GM19351 (cell line): ENCODE measurements at regions not wholly inside any gene's neighbourhood (a gene's known extent, or its start where the extent isn't known, plus 50 kb on each side); places are given as distances from the start of the nearest gene placed in this dataset.
"Not testable (repeated sequence)": the region's sequence is repeated elsewhere in the genome, so short reads cannot be mapped to it uniquely, and the experiment has no call there.

Experiments
- ATAC-seq: cut with Tn5 transposase; IDR thresholded peaks from one replicate; pipeline ENCODE4 v1.9.1; 2021; ENCODE audit warnings: mild to moderate bottlenecking, moderate library complexity; ENCODE audit not compliant: unreplicated experiment

DNA sequence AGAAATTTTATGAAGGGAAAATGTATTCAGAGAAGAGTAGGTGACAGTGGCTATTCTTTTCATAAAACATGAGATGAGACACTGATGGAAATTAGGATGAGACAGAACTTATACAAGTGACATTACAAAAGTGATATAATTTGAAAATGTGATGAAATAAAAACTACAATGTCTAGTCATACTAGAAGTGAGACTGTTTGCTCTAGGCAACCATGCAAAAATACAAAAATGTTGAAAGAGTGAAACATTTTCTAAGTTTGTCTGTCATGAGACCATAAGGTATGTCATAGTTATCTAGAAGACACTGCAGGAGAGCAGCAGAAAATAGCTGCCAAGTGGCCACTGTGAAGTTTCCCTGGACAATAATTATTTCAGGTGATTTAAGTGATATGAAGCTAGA is 459.5 kb downstream of the DIPK2A start:
- peak; percentile 63 for ATAC-seq

DNA sequence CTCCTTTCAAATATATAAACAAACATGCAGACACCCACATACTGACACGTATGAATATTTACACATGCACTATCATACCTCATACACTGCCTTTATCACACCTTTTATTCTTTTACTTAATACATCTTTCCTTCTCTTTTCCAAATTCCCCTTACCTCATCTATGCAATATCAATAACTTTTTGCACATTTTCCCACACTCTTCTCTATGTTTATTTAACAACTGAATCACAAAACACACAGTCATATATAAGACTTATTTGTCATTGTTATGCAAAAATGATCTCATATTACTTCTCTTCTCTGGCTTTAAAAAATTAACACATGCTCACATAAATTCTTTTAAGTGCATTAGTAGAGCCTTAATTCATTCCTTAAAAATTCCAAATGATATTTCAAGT is 461.4 kb downstream of the DIPK2A start:
- ATAC-seq = no peak

DNA sequence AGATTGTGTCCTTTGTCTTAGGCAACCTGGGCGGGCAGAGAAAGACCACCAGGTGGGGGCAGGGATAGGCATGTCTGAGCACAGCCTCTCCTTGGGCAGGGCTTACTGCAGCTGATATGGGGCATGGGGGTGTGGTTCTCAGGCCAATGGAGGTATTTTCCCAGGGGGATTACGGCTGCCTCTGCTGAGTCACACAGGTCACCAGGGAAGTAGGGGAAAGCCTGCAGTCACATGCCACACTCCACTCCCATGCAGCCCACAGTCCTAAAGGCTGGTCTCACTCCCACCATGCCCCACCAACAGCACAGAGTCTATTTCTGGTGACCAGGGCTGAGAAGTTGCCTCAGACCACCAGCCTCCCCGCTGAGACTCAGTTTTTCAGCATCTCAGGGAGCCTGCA is 466.4 kb downstream of the DIPK2A start:
- peak; percentile 51 for ATAC-seq

DNA sequence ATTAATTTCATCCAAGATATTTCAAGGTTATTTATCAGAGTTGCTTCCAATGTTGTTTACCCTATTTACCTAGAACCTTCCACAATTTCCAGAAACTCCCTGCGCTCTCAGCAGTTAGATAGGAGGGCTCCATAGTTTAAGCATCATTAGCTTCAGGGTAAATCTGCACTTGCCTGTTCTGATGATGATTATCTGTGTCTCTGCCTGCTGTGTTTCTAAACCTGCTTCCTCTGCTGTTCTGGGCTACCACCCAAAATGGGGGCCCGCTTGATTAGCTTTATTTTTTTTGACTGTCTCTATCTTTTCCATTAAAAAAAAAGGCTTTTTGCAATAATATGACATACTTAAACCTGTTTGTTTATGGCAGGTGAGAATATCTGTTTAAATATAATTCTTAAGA is 472.4 kb downstream of the DIPK2A start:
- no peak for ATAC-seq

DNA sequence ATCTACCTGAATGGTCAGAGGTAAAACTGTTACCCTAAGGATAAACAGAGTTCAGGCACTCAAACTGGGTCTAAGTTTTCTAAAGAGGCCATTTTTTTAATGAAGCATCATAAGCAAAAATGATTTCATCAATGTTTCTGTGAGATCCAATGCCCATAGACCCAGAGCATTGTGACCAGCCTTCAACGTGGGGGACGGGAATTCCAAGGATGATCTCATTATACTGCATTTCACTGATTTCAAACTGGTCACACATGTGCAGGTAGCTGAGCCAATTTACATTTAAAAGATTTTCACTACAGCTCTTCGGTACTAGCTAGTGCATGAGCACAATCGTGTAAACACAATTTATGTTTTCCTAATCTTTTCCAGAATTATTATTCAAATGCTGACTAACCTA is 472.9 kb downstream of the DIPK2A start:
- no peak for ATAC-seq

DNA sequence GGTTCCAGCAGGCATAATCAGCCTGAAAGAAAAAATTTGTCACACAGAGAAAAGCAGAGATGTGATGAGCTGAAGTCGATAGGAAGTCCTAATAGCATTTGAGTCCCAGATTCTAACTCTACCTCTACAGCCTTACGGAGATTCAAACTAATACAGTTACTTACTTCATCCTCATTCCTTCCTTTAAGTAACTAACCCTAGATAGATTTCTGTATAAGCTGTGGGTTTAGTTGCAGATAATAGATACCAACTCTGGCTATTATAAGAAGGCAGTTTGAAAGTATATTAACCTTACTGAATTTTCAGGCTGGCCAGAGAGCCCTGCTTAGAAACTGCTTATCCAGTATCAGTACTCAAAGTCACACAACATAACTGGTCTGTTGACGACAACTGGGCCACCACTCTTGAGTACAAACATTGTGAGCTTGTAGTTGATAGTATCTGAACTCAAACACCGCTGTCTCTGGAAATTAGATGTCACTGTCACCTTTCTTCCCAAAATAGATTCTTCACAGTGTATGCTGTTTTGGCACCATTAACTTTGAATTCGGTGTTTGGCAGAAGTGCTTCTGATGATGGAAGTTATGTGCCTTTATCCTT is 484.3 kb downstream of the DIPK2A start:
- no peak for ATAC-seq

DNA sequence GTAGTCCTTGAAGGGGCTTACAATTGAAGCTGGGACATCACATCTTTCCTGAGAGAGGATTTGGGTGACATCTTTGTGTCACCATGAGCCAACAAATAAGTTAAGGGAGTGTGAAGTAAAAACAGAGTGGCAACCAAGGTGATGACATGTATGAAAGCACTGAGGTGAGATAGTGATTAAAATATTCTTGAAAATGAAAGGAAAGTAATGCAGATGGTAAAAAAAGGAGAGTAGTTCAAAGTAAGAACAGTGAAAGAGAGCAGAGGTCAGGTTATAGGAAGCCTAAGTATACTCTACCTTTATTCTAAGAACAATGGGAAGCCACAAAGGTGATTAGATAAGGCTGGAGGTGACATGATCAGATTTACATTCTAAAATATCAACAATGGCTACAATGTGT is 486.1 kb downstream of the DIPK2A start:
- peak; percentile 38 for ATAC-seq

DNA sequence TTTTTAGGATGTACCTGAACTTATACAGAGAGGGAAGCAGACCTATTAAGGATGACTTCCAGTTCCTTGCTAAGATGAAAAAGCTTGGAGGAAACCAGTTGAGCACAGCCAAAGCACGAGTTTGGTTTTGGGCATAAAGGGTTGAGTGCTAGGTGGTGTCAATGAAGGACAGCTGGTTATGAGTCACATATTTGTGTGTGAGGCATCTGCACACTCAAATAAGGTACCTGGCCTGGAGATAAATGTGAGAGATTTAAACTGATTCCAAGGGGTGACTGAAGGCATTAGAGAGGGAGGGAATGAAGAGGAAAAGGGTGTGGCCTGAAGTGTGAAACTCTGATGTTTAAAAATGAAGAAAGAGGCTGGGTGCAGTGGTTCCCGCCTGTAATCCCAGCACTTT is 486.7 kb downstream of the DIPK2A start:
- ATAC-seq = no peak

DNA sequence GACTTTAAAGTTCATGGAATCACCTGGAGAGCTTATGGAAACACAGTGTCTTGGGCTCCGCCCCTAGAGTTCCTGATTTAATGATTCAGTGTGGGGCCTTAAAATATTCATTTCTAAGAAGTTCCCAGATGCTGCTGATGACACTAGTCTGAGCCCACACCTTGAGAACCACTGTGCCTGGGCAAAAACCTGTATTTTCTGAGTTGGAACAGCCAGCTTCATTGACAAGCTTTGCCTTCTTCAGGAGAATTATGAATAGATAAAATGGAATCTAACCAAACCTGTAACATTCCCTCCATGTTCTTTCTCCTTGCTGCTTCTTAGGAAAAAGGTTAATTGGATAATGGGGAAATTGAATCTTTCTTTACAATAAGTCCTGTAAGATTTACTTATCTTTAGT is 490.7 kb downstream of the DIPK2A start:
- ATAC-seq = no peak

DNA sequence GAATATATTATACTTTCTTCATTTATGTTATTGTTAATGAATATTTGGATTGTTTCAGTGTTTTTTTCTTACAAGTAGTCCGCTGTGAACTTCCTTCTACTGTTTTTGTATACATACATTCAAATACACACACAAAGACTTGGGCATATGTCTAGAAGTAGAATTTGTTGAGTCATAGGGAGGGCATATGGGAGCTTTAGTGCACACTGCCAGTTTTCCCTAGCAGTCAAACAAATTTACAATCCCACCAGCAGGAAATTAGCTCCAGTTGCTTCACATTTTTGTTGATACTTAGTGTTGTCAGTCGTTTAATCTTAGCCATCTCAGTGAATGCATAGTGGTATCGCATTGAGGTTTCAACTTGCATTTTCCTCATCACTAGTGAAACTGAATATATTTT is 492.3 kb downstream of the DIPK2A start:
- ATAC-seq = no peak

DNA sequence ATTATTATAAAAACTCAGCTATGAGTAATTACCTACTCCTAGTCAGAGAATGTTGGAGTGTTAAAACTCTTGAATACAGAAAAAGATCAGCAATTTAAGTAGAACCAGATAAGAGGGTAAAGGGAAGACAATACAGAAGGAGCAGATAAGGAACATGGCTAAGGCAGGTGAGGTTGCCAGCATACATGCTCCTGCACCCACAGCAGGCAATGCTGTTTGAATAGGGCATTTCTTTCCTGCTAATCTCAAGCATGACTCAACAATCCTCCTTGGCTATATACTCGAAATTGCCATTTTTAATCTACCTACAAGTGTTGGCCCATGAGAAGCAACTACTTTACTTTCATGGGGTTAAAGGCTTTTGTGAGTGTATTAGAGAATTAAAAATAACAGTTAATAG is 494.5 kb downstream of the DIPK2A start:
- ATAC-seq = no peak

DNA sequence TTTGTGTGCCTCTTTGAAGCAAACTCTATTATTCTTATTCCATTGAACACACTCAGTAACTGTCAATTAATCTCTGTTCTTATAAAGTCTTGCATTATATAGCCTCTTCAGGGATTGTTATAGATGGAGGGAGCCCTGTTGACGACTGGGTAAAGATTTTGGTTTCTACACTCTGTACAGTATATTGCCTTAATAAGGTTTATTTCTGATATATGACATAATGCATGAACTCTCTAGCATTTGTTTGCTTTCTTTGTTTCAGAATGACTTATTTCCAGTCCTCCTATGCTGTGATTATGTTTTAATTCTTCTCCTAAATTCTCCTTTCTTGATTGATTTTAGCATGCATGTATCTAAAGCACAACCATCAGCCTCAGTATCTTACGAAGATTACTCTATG is 494.9 kb downstream of the DIPK2A start:
- ATAC-seq = no peak

DNA sequence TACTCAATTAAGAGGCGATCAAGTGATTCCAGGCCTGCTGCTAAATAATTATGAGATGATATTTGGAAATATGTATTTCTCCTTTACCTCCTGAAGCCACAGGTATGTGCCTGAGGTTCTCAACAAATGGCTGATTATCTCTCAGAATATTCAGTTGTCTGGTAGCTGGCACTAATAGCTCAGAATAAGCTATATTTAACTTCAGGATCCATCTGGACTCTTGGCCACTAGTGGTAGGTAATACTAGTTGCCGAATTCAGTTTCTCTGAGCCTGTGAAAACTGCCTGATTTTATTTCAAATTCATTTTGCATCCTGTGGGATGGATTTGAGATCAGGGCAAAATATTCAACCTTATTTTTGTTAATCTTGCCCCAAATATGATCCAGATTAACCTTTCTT is 499.0 kb downstream of the DIPK2A start:
- ATAC-seq = no peak

DNA sequence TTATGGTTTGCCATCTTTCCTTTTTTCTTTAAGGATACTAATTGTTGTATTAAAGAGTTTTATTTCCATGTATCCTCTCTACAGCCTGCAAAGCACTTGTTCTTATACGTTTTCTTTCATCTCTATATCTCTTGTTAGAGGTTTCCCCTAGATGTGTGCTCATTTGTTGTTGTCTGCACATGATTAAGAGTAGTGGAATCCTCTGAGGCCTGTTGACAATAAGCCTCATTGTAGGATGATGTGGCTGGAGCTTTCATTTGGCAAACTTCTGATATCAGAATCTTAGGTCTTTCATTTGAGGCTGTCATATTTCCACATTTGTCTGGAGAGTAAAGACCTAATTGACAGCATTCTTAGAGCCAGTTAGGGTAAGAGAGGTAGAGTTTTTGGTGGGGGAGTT is 506.0 kb downstream of the DIPK2A start:
- no peak for ATAC-seq

DNA sequence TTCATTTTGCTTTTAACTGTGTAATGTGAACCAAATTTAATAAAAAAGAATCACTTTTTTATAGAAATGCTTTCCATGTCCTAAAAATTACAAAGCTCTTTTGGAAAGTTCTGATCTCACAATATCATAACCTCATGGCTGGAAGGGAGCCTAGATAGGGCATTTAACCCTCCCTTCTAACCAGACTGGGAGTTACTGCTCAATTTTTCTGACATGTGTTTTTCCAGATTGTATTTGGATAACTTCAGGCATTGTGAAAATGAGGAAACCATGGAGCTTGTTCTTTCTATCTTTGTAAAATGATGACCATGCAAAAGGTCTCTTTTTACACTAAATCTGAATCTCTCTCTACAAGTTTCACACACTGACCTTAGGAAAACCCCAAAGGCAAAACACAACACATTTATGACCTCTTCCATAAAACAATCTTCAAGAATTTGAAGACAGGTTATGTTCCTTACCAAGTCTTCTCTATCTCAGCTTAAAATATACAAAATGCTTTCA is 508.8 kb downstream of the DIPK2A start:
- ATAC-seq = no peak

DNA sequence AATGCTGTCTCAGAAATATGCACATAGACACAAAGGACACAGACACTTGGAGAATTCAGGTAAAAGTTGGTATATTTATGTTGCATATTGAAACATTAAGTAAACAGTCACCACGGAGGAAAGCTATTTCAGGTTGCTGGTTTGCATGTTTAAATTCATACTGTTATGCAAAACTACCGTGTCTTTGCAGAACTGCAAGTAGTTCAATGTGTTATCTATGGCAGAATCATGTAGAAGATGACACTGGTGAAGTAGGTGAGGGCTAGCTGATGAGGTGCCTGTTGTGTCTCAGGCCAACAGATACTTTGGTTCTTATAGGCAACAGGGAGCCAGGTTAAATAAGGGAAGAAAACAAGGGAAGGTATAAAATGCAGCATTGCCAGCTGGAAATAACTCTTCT is 511.3 kb downstream of the DIPK2A start:
- peak; percentile 93 for ATAC-seq

DNA sequence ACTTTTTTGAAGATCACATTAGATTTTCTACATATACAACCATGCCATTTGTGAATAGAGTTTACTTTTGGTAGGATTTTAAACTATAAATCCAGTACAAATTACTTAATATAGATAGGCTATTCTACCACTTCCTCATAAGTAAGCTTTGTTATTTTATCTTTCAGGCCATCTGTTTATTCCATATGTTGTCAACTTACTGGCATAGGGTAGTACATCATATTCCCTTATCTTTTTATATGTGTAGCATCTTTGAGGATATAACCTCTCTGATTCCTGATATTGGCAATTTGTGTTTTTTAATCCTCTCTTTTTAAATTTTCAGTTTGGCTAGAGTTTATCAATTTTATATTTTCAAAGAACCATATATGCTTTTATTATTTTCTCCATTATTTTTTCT is 515.4 kb downstream of the DIPK2A start:
- ATAC-seq = no peak

DNA sequence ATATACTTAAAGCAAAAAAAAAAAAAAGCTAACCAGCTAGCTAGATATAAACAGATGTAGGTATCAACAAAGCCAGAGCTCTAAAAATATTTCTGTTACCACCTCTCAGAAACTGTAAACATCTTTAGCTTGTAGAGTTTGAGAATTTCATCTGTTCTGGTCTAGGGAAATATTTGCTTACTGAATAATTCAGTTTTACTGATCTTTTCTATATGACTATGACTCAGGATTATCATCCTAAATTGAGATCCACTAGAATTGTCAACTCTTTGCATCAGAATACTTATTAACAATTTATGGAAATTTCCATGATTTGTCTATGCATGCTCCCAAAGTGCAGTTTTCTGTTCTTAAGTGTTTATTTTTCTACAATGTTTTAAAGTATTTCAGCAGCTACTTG is 517.3 kb downstream of the DIPK2A start:
- no peak for ATAC-seq

DNA sequence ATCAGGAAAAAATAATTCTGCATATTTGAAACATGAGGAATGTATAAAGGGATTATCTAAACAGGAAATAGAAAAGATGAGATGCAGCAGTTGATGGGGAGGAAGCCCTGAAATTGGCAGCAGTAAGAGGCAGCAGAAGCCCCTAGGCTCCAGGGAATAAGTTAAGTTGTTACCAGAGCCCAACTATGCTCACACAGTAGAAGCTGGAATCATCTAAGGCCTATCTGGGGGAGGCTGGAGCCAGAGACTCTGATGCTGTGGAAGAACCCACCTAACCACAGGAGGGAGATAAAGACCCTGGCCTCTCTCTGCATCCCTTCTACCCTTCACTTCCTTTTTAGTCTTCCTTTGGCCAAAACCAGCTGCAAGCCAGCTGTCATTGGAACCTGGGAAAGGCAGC is 519.7 kb downstream of the DIPK2A start:
- no peak for ATAC-seq

DNA sequence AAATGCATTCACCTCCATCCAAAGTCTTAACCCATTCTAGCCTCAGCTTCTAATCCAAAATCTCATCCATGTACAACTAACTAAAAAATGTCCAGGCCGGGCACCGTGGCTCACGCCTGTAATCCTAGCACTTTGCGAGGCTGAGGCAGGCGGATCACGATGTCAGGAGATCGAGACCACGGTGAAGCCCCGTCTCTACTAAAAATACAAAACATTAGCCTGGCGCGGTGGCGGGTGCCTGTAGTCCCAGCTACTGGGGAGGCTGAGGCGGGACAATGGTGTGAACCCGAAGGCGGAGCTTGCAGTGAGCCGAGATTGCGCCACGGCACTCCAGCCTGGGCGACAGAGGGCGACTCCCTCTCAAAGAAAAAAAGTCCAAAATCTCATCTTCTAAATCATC is 523.0 kb downstream of the DIPK2A start:
- ATAC-seq = not testable (repeated sequence)

DNA sequence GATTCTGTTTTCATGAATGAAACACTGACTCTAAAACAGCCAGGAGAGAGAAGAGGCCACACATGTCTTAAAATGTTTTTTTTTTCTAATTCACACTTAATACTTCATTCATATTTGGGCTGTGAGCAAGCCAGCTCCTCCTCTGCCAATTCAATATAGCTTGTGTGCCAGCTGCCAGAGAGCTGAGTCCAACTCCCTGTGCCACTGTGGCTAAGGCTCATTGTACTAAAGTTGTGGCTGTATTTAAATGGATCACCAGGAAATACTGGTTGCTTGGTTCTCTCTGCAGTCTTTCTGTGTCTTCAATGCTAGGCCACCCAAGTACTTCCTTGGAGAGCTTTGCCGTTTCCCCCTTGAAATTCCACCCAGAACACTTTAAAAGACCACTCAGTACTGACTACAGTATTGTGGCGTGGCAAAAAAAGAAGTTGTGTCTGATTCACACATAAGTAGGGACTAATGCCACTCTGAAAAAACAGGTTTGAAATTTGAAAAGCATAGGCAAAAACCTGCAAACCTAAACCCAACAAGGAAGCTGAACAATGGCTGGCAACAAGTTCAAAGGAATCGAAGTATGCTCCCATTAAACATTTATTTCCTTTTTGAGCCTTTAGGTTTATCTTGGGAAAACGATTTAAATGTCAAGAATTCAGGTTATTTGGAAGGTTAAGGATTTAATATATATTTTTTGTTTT is 524.7 kb downstream of the DIPK2A start:
- ATAC-seq = no peak

DNA sequence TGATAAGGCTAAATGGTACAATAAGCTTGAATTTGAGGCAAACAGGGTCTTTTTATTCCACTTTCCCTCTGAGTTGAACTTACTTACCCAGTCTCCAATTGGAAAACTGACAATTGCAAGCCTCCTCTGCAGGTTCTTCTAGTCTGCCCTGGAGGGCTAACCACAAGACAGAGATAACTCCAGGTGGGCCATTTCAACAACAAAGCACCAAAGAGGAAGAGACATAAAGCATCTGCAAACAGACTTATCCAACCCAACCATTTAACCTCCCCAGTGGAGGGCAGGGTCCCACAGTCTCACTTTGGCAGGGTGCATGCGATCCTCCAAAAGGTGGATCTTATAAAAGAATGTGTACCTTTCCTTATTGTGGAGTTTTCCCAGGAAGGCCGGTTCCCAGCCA is 525.8 kb downstream of the DIPK2A start:
- no peak for ATAC-seq
